GM19438 (cell line): ENCODE measurements at regions not wholly inside any gene's neighbourhood (a gene's known extent, or its start where the extent isn't known, plus 50 kb on each side); places are given as distances from the start of the nearest gene placed in this dataset.
"Not testable (repeated sequence)": the region's sequence is repeated elsewhere in the genome, so short reads cannot be mapped to it uniquely, and the experiment has no call there.

ENCODE experiments used
- ATAC-seq: cut with Tn5 transposase; IDR thresholded peaks from one replicate; pipeline ENCODE4 v1.9.1; 2021; ENCODE audit warnings: low read depth; ENCODE audit not compliant: unreplicated experiment

DNA sequence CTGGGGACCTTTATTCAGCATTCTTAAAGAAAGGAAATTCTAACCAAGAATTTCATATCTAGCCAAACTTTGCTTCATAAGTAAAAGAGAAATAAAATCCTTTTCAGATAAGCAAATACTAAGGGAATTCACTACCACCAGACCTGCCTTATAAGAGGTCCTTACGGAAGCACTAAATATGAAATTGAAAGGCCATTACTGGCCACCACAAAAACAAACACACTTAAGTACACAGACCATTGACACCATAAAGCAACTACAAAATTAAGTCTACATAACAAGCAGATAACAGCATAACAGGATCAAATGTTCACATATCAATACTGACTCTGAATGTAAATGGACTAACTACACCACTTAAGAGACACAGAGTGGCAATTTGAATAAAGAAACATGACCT lies 361.4 kb upstream of the POU5F2 start:
- no peak for ATAC-seq

DNA sequence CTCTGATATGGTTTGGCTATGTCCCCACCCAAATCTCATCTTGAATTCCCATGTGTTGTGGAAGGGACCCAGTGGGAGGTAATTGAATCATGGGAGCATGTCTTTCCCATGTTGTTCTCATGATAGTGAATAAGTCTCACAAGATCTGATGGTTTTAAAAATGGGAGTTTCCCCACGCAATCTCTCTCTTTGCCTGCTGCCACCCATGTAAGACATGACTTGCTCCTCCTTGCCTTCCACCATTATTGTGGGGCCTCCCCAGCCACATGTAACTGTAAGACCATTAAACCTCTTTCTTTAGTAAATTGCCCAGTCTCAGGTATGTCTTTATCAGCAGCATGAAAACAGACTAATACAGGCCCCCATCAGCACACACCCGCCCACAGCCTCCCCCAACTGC lies 356.0 kb upstream of the POU5F2 start:
- not testable (repeated sequence) for ATAC-seq

DNA sequence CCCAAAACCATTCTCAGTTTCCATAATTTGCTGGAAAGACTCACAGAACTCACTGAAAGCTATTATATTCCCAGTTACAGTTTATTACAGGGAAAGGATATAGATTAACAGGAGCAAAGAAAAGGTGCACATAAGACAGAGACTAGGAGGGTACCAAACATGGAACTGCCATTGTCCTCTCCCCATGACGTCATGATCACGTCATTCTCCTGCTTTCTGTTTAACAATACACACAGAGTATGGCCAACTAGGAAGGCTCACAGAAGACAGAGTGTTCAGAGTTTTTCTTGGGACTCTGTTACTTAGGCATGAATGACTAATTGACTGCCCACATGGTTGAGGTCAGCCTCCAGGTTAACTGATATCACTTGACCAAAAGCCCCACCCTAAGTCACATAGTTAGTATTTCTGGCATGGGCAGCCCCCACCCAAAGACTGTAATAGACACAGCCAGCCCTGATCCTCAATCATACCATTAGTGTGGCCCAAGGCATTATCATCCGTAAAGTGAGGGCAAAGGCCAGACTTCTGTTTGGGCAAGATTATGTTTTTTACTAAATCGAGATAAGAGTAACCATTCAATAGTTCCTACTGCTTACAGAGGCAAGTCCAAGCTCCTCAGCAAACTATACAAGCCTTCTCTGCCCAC lies 353.5 kb upstream of the POU5F2 start:
- no peak for ATAC-seq

DNA sequence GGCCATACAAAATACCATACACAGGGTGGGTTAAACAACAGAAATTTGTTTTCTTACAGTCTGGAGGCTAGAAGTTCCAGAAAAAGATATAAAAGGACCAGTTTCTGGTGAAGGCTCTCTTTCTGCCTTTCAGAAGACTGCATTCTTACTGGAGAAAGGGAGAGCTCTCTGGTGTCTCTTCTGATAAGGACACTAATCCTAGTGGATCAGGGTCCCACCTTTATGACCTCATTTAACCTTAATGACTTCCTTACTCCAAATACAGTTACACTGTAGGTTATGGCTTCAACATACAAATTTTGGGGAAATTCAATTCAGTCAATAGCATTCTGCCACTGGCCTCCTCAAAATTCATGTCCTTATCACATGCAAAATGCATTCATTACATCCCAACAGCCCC lies 351.9 kb upstream of the POU5F2 start:
- ATAC-seq: no peak

DNA sequence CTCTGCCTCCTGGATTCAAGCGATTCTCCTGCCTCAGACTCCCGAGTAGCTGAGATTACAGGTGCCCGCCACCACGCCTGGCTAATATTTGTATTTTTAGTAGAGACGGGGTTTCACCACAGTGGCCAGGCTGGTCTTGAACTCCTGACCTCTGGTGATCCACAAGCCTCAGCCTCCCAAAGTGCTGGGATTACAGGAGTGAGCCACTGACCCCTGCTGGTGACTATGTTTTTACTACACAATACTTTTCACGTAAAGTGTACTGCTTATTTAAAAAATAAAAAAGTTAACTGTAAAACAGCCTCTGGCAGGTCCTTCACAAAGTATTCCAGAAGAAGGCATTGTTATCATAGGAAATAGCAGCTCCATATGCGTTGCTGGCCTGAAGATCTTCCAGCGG lies 345.2 kb upstream of the POU5F2 start:
- ATAC-seq: not testable (repeated sequence)

DNA sequence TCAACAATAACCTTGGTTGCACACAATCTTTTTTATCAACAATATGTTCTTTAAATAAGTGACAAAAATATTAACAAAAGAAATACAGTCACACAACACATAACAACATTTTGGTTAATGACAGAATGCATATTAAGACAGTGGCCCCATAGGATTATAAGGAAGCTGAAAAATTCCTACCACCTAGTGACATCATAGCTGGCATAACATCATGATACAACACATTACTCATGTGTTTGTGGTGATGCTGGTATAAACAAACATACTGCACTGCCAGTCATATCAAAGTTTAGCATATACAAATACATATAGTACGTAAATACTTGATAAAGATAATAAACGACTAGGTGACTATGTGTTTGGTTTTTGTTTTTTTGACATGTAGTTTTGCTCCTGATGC lies 344.8 kb upstream of the POU5F2 start:
- no peak for ATAC-seq

DNA sequence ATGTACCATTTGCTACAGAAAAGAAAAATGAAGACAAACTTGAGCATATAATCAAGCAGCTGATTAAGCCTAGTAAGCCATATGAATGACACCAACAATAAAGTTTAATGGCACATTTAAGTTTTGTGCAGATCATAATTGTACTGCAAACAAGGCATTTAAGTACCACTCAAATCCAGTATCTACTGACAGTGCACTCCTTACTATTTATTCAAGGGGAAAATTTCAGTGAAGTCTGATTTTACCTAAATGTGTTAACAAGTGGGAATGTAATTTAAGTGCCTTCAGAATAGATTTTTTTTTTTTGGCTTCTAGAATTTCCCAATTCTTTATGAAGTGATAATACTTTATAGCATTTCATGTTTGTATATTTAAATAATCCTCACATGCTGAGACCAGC lies 341.0 kb upstream of the POU5F2 start:
- ATAC-seq: no peak

DNA sequence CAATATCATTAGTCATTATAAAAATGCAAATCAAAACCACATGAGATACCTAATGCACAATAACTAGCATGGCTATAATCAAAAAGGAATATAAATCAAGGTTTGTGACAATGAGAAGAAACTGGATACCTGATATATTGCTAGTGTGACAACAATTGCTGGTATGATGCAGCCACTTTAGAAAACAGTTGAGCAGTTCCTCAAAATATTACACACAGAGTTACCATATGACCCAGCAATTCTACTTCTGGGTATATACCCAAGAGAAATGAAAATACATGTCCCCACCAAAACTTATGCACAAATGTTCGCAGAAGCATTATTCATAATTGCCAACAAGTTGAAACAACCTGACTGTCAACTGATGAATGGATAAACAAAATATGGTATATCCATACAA lies 339.7 kb upstream of the POU5F2 start:
- no peak for ATAC-seq

DNA sequence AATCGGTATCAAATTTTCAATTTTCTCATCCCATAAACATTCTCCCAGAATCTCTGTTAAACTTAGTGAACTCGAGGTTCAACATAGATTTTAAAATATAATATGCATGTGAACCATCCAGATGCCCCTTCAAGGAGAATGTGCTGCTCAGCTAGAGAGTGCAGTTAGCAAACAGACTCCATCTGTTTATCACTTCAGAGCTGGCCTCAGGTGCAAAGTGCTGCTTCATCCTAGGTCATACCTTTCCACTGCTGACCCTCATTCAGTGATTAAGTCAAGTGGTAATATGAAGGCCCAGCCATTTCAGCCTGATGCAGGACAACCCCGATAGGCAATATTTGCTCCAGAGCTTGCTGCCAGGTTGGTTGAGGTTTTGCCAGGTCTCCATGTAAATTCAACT lies 339.0 kb upstream of the POU5F2 start:
- ATAC-seq: no peak

DNA sequence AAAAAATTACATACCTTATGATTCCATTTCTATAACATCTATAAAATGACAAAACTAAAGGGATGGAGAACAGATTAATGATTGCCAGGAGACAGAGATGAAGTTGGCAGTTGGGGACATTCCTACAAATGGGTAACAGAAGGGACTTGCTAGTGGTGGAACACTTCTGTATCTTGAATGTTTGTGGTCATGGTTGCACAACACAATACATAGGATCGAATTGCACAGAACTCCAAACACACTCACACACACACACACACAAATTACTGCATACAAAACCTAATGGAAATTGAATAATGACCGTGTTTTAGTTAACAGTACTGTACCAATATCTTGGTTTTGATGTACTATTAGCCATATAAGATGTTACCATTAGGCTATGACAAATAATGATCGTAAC lies 330.7 kb upstream of the POU5F2 start:
- no peak for ATAC-seq

DNA sequence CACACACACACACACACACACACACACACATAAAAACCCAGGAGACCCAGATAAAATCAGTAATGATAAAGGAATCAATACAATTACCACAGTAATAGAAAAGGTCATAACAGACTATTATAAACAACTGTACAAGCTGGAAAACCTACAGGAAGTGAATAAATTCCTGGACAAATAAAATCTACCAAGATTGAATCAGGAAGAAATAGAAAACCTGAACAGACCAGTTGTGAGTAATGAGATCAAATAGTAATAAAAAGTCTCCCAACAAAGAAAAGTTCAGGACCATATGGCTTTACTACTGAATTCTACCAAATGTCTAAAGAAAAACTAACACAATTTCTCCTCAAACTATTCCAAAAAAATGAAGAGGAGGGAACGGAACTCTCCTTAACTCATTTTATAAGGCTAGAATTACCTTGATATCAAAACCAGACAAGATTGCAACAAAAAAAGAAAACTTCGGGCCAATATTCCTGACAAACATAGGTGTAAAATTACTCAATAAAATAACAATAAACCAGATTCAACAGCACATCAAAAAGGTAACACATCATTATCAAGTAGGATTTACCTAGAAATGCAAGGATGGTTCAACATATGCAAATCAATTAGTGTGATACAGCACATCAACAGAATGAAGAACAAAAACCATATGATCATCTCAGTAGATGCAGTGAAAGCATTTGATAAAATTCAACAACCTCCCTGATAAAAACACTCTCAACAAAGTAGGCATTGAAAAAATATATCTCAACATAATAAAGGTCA lies 325.2 kb upstream of the POU5F2 start:
- no peak for ATAC-seq

DNA sequence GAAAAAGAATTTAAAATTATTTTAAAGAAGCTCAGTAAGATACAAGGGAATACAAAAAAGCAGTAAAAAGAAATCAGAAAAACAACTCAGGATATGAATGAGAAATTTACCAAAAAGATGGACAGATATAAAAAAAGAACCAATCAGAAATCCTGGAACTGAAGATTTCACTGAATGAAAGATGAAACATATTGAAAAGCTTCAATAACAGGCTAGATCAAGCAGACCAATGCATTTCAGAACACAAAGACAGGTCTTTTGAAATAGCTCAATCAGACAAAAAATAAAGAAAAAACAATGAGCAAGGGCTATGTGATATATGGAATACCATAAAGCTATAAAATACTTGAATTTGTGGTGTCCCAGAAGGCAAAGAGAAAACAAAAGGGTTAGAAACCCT lies 322.6 kb upstream of the POU5F2 start:
- ATAC-seq: no peak

DNA sequence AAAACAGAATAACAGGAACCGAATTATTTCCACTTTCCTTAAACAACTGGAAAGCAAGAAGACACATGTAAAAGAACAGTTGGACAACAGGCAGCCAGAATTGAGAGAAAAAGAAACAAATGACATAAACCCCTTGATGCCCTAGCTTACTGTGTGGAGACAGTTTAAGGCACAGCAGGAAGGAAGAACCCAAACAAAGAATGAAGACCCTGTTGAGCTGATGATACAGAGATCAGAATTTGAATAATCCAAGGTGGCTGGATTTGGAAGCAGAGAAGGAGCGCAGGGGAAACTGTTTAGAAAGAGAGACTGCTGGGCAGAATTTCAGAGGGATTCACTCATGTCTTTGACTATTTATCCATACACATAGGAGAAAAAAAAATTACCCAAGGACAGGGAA lies 316.3 kb upstream of the POU5F2 start:
- ATAC-seq: no peak

DNA sequence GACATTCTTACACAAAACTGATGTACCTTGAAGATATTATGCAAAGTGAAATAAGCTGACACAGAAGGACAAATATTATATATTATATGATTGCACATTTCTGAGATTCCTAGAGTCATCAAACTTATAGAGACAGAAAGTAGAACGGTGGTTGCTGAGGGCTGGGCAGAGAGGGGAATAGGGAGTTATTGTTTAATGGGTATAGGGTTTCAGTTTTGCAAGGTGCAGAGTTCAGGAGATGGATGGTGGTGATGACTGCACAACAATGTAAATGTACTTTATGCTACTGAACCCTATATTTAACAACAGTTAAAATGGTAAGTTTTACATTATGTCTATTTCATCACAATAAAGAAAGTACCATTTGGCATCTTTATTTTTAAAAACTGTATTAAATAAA lies 315.8 kb upstream of the POU5F2 start:
- ATAC-seq: no peak

DNA sequence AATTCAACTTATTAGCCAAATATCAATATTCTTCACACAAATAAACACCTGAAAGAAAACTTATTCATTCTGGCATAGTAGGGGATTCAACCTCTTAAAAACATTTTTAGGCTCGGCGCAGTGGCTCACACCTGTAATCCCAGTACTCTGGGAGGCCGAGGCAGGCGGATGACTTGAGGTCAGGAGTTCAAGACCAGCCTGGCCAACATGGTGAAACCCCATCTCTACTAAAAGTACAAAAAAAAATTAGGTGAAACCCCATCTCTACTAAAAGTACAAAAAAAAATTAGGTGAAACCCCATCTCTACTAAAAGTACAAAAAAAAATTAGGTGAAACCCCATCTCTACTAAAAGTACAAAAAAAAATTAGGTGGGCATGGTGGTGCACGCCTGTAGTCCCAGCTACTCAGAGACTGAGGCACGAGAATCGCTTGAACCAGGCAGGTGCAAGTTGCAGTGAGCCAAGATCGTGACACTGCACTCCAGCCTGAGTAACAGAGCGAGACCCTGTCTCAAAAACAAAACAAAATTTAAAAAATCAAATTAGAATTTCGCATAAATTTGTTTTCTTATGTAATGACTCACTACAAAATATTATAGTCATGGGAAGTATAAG lies 308.0 kb upstream of the POU5F2 start:
- ATAC-seq: not testable (repeated sequence)

DNA sequence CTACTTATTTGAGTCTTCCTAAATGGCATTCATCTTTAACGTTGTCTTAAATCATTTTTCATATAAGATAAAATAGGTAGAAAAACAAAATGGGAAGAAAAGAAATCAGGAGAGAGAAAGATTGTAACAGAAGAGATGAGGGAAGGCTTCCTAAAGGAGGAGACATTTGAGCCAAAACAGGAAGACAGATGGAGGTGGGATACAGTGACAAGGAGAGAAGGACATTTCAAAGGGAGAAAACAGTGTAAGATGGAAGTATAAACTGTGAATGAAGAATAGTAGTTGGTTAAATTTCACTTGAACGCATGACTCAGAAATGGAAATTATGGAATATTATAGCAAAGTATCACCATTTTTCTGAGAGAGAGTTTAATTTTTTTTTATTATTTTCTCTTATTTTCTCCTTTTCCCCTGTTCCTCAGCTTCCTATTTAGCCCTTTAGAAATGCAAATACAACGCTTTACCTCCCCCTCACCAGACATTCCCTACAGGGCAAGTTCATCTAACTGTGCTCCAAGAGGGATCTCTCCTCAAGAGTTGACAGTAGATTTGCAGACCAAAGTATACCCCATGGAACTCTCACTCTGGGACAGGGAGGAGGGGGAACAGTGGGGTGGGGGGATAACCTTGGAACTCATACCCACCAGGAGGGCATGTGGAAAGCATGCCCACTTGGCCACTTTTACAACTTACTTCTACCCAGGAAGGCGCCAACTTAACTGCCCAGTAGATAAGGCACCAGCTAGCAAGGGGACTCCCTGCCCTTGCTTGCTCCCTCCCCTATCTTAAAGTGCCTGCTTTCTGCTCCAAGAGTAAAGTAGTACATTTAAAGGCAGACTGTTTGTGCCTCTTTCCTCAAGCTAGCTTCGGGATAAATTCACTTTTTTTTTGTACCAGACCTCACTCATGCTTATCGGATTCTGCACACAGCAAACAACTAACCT lies 304.7 kb upstream of the POU5F2 start:
- ATAC-seq: no peak

DNA sequence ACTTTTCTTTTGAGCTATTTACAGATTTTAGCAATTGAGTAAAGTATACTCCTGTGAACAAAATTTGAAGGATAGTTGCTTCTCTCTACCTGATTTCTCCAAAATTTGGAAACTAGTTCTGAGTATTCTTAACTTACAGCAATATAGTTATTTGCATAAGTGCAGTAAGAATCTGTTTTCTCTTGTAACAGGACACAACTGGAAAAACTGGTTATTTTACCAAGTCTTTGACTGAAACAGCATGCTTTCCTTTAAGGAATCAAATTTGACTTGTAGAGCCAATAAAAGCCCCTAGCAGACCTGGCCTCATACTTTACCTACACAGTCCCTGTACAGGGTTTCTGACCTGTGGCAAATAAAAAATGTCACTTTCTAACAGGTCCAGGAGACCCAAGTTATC lies 301.9 kb upstream of the POU5F2 start:
- ATAC-seq: no peak

DNA sequence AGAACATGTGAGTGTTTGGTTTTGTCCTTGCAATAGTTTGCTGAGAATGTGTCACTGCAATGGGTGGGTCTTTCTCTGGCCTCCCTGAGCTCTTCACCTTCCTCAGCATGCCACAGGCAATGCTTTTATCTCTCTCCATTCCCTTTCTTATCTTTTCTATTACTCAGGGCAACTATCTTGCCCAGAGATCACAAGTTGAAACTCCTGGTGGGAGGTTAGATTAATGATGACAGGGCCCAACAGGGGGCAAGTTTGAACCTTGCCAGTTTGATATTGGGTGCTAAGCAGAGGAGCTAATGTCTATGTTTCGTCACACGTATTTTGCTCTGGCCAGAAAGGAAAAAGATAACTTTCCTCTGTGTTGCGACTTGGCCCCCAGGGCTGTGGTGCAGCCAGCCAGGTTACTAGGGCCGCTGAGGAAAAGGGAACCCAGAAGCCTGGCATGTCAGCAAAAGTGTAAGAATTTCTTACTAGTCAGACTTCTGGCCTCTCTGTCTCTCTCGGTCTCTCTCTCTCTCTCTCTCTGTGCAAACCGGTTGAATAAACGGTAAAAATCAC lies 299.3 kb upstream of the POU5F2 start:
- ATAC-seq: no peak

DNA sequence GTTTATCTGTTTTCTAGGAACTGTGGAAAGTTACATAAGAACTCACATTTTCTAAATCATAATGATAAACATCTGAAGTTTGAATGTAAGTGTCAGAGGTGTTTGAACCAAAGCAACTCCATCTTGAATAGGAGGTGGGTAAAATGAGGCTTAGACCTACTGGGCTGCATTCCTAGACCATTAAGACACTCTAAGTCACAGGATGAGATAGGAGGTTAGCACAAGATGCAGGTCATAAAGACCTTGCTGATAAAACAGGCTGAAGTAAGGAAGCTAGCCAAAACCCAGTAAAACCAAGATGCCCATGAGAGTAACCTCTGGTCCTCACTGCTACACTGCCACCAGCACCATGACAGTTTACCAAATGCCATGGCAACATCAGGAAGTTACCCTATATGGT lies 297.7 kb upstream of the POU5F2 start:
- no peak for ATAC-seq

DNA sequence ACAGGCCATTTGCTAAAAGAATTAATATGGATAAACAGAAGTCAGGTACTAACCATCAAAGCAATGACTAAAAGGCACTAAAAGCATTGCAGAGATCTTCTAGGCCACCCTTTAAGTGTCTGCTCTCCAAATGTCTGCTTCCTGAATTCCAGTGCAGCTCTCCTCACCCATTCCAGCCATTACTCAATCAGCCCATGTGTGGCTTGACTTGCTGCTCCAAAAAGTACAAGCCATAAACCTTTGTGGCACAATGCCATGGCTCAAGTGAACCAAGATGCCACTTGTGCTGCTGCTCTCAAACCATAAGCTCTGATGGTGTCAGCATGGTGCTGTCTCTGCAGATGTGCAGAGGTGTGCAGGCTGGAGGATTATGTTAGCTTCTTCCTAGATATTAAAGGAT lies 290.2 kb upstream of the POU5F2 start:
- no peak for ATAC-seq

DNA sequence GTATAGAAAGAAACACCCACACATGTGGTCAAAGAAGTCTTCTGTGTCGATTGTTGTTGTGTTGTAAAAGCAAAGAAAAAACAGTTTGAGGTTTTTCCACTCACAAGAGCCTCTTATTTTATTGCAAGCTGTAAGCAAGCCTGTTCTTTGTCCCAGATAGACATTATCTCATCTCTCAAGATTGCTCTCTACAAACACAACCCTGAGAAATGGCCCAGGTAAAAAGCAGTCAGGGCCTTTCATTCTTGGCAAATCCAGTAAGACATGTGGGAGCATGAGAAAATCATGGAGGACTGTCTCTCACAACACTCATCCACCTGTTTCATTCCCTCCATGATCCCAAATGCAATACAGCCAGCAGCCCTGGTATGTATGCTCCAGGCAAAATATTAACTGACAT lies 286.6 kb upstream of the POU5F2 start:
- no peak for ATAC-seq
